H9 (cell line): ENCODE measurements at regions not wholly inside any gene's neighbourhood (a gene's known extent, or its start where the extent isn't known, plus 50 kb on each side); places are given as distances from the start of the nearest gene placed in this dataset.

Source experiments
- DNase-seq: peaks from one replicate; pipeline ENCODE4 v3.0.0-alpha.2; 2017
- H2AFZ ChIP-seq: one replicate; pipeline ENCODE4 v1.6.1; 2013; ENCODE audit warnings: mild to moderate bottlenecking, low read length, control low read depth, moderate library complexity
- H2AK5ac ChIP-seq: 2 replicates; pipeline ENCODE4 v1.6.1; 2013; ENCODE audit warnings: low read length, control low read depth, mixed read lengths; ENCODE audit not compliant: insufficient read length
- H2BK120ac ChIP-seq: one replicate; pipeline ENCODE4 v1.6.1; 2013; ENCODE audit warnings: low read depth, mild to moderate bottlenecking, low read length, control low read depth, inconsistent platforms; ENCODE audit not compliant: poor library complexity, severe bottlenecking
- H2BK12ac ChIP-seq: 2 replicates; pipeline ENCODE4 v1.6.1; 2013; ENCODE audit warnings: low read length, control low read depth, mixed read lengths, low read depth; ENCODE audit not compliant: insufficient read length
- H2BK15ac ChIP-seq: 2 replicates; pipeline ENCODE4 v1.6.1; 2013; ENCODE audit warnings: low read depth, low read length, control low read depth
- H2BK20ac ChIP-seq: one replicate; pipeline ENCODE4 v1.6.1; 2013; ENCODE audit warnings: low read depth, mild to moderate bottlenecking, low read length, control low read depth, inconsistent platforms; ENCODE audit not compliant: poor library complexity, severe bottlenecking
- H2BK5ac ChIP-seq: 2 replicates; pipeline ENCODE4 v1.6.1; 2013; ENCODE audit warnings: low read length, control low read depth, mixed read lengths; ENCODE audit not compliant: insufficient read length
- H3K14ac ChIP-seq: 2 replicates; pipeline ENCODE4 v1.6.1; 2013; ENCODE audit warnings: low read length, control low read depth; ENCODE audit not compliant: insufficient read depth
- H3K18ac ChIP-seq: 2 replicates; pipeline ENCODE4 v1.6.1; 2013; ENCODE audit warnings: low read depth, mild to moderate bottlenecking, mixed read lengths, low read length, control low read depth; ENCODE audit not compliant: insufficient read length
- H3K23ac ChIP-seq: 2 replicates; pipeline ENCODE4 v1.6.1; 2013; ENCODE audit warnings: low read length, control low read depth, mixed read lengths, low read depth; ENCODE audit not compliant: insufficient read length
- H3K23me2 ChIP-seq: 2 replicates; pipeline ENCODE4 v1.6.1; 2013; ENCODE audit warnings: low read depth, mild to moderate bottlenecking, mixed read lengths, low read length, control low read depth; ENCODE audit not compliant: insufficient read length, poor library complexity, severe bottlenecking
- H3K27ac ChIP-seq: 2 replicates; pipeline ENCODE4 v1.5.1; 2013; ENCODE audit warnings: low read length, control low read depth, mixed read lengths, low read depth; ENCODE audit not compliant: insufficient read length
- H3K27me3 ChIP-seq: 2 replicates; pipeline ENCODE4 v1.6.1; 2013; ENCODE audit warnings: low read length, control low read depth, inconsistent platforms; ENCODE audit not compliant: insufficient read depth
- H3K4ac ChIP-seq: 2 replicates; pipeline ENCODE4 v1.6.1; 2013; ENCODE audit warnings: low read depth, mild to moderate bottlenecking, control low read depth, inconsistent platforms, low read length, moderate library complexity
- H3K4me1 ChIP-seq: 2 replicates; pipeline ENCODE4 v1.6.1; 2013; ENCODE audit warnings: low read length, control low read depth, inconsistent platforms; ENCODE audit not compliant: insufficient read depth
- H3K4me2 ChIP-seq: 2 replicates; pipeline ENCODE4 v1.6.1; 2013; ENCODE audit warnings: low read length, control low read depth, mixed read lengths; ENCODE audit not compliant: insufficient read length, insufficient read depth
- H3K56ac ChIP-seq: 2 replicates; pipeline ENCODE4 v1.6.1; 2013; ENCODE audit warnings: low read depth, mild to moderate bottlenecking, mixed read lengths, low read length, control low read depth; ENCODE audit not compliant: insufficient read length
- H3K79me1 ChIP-seq: 2 replicates; pipeline ENCODE4 v1.6.1; 2013; ENCODE audit warnings: low read depth, mild to moderate bottlenecking, moderate library complexity, low read length, control low read depth, inconsistent platforms; ENCODE audit not compliant: insufficient read depth, poor library complexity, severe bottlenecking
- H3K79me2 ChIP-seq: 2 replicates; pipeline ENCODE4 v1.6.1; 2013; ENCODE audit warnings: low read length, control low read depth, inconsistent platforms; ENCODE audit not compliant: insufficient read depth
- H3K9ac ChIP-seq: 2 replicates; pipeline ENCODE4 v1.6.1; 2013; ENCODE audit warnings: low read length, control low read depth, mixed read lengths; ENCODE audit not compliant: insufficient read length; ENCODE audit errors: extremely low read depth
- H3K9me3 ChIP-seq: one replicate; pipeline ENCODE4 v1.6.1; 2013; ENCODE audit warnings: low read depth, low read length, inconsistent platforms; ENCODE audit not compliant: control insufficient read depth
- H3T11ph ChIP-seq: one replicate; pipeline ENCODE4 v1.6.1; 2013; ENCODE audit warnings: mild to moderate bottlenecking, low read length, control low read depth, inconsistent platforms
- H4K20me1 ChIP-seq: one replicate; pipeline ENCODE4 v1.6.1; 2013; ENCODE audit not compliant: control insufficient read depth, insufficient read length, insufficient read depth
- H4K5ac ChIP-seq: 2 replicates; pipeline ENCODE4 v1.6.1; 2013; ENCODE audit warnings: low read depth, mild to moderate bottlenecking, mixed read lengths, low read length, control low read depth; ENCODE audit not compliant: insufficient read length
- H4K8ac ChIP-seq: replicated peaks from 2 replicates; pipeline ENCODE4 v1.6.1; 2013; ENCODE audit warnings: low read length, control low read depth, mixed read lengths, low read depth; ENCODE audit not compliant: insufficient read length
- H4K91ac ChIP-seq: 2 replicates; pipeline ENCODE4 v1.6.1; 2013; ENCODE audit warnings: low read depth, mild to moderate bottlenecking, moderate library complexity, mixed read lengths, low read length, control low read depth; ENCODE audit not compliant: insufficient read length
- H3K27ac Mint-ChIP-seq, 3 experiments: 2 replicates in 2 of 3; 3 replicates in 1 of 3; pipeline ENCODE4 v1.8.0; 2020 to 2021; ENCODE audit warnings: mixed read lengths in 3 of 3, mild to moderate bottlenecking in 1 of 3, moderate library complexity in 1 of 3
- H3K27me3 Mint-ChIP-seq: 2 replicates; pipeline ENCODE4 v1.8.0; 2021; ENCODE audit warnings: low read depth, mild to moderate bottlenecking, moderate library complexity, mixed read lengths
- H3K36me3 Mint-ChIP-seq, 3 experiments: 2 replicates in 2 of 3; 3 replicates in 1 of 3; pipeline ENCODE4 v1.8.0; 2020 to 2021; ENCODE audit warnings: low read depth in 3 of 3, mixed read lengths in 3 of 3; ENCODE audit not compliant: insufficient read depth in 1 of 3
- H3K4me1 Mint-ChIP-seq, 2 experiments: 2 replicates each; pipeline ENCODE4 v1.8.0; 2020; ENCODE audit warnings: mixed read lengths in 2 of 2
- H3K4me3 Mint-ChIP-seq, 2 experiments: 2 replicates in 1 of 2; 3 replicates in 1 of 2; pipeline ENCODE4 v1.8.0; 2020 to 2021; ENCODE audit warnings: mild to moderate bottlenecking in 2 of 2, mixed read lengths in 2 of 2, moderate library complexity in 1 of 2
- H3K9me3 Mint-ChIP-seq, 2 experiments: 2 replicates in 1 of 2; 3 replicates in 1 of 2; pipeline ENCODE4 v1.8.0; 2020; ENCODE audit warnings: mild to moderate bottlenecking in 2 of 2, mixed read lengths in 2 of 2, moderate library complexity in 1 of 2
- WGBS: extraction: QIAGEN DNeasy Blood & Tissue Kit; methylation state at CpG from one replicate; pipeline ENCODE4 v1.1.7; 2013; ENCODE audit warnings: missing lambda C conversion rate, low lambda C conversion rate, mixed read lengths; ENCODE audit not compliant: insufficient read length; ENCODE audit errors: extremely low coverage; 5-methylcytosine and 5-hydroxymethylcytosine counted together
- TF ChIP-seq, protein P1 (sequence below): fragments of 200-600 bp; sonication (generic); conservative IDR thresholded peaks from 3 replicates; pipeline ENCODE4 v1.8.0; 2021; ENCODE audit warnings: antibody characterized with exemption, mild to moderate bottlenecking

DNA sequence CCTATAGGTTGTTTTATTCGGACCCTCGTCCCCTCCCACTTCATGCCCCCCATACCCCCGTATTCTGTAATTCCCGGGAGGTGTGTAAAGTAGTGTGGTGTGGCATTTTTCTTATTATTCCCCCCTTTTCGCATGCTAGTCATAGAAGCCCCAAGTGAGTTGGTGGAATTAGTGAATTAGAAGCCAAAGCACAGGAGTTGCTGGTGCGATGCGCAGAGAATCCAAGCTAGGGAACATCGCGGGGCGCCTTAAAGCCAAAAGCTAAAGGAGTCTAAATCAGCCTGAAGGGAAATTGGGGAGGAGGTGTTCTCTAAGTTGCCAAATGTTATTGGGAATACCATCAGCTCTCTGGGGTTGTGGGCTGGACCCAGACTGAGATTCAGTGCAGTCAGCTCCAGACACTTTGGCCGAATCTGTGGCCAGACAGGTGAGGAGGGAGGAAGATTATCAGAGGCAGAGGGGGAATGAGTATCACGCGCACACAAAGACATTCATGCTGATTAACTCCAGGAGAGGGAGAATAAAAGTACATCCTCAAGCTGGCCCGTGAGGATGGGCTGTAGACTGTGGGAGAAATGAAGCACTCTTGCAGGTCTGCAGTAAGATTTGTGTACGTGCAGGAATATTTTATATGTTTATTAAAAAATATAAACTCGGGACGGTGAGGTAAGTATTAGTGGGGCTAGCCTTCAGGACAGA lies 102.8 kb upstream of the HSD17B12 start:
- Histone ChIP-seq H4K8ac (no peak overlapping the region), H3K23me2 (peaks cover 35% of the 10 kb centered on the region), H3K4ac (no peak overlapping the region), H3K23ac (no peak overlapping the region), H2BK12ac (no peak overlapping the region), H3K14ac (no peak overlapping the region), H4K5ac (no peak overlapping the region), H2BK15ac (no peak overlapping the region), H3K4me1 (no peaks in the 10 kb centered on the region), H2AFZ (no peak overlapping the region), H3K79me2 (no peaks in the 10 kb centered on the region), H3T11ph (no peak overlapping the region), H3K56ac (no peak overlapping the region), H4K91ac (no peak overlapping the region), H2BK5ac (no peak overlapping the region), H3K9me3 (no peaks in the 10 kb centered on the region), H3K27me3 (peaks cover 75% of the 10 kb centered on the region), H3K9ac (no peak overlapping the region), H2AK5ac (no peak overlapping the region), H3K4me2 (peak overlapping the region; percentile 37), H3K27ac (no peak overlapping the region), H3K79me1 (no peaks in the 10 kb centered on the region), H4K20me1 (no peaks in the 10 kb centered on the region), H2BK120ac (no peak overlapping the region), H3K18ac (no peak overlapping the region), H2BK20ac (no peak overlapping the region)
- TF ChIP-seq, protein P1, sequence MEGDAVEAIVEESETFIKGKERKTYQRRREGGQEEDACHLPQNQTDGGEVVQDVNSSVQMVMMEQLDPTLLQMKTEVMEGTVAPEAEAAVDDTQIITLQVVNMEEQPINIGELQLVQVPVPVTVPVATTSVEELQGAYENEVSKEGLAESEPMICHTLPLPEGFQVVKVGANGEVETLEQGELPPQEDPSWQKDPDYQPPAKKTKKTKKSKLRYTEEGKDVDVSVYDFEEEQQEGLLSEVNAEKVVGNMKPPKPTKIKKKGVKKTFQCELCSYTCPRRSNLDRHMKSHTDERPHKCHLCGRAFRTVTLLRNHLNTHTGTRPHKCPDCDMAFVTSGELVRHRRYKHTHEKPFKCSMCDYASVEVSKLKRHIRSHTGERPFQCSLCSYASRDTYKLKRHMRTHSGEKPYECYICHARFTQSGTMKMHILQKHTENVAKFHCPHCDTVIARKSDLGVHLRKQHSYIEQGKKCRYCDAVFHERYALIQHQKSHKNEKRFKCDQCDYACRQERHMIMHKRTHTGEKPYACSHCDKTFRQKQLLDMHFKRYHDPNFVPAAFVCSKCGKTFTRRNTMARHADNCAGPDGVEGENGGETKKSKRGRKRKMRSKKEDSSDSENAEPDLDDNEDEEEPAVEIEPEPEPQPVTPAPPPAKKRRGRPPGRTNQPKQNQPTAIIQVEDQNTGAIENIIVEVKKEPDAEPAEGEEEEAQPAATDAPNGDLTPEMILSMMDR, result no peak
- WGBS, result no CpG with 5 or more reads among the region's 17 CpGs
- H3K4me1 Mint-ChIP-seq, result peaks cover 39 to 59% of the 10 kb centered on the region in 2 experiments
- no peak for DNase-seq
- H3K9me3 Mint-ChIP-seq, result no peaks in the 10 kb centered on the region; a peak in 2 of 5 replicates
- H3K27me3 Mint-ChIP-seq, result peaks cover 99% of the 10 kb centered on the region
- no peak overlapping the region for H3K27ac Mint-ChIP-seq
- peak overlapping the region in 1 of 2 experiments; percentile 92; a peak in 3 of 5 replicates for H3K4me3 Mint-ChIP-seq
- no peaks in the 10 kb centered on the region; a peak in 2 of 7 replicates for H3K36me3 Mint-ChIP-seq
